Keratinocyte (primary cell): ENCODE measurements at regions not wholly inside any gene's neighbourhood (a gene's known extent, or its start where the extent isn't known, plus 50 kb on each side); places are given as distances from the start of the nearest gene placed in this dataset.

Experiments used
- CTCF ChIP-seq, 3 experiments: IDR thresholded peaks in 1 of 3; conservative IDR thresholded peaks in 1 of 3; optimal IDR thresholded peaks in 1 of 3; 2 replicates in 2 of 3; 3 replicates in 1 of 3; pipeline versions ENCODE3 to v1.5.1; 2011; ENCODE audit warnings: low read length in 3 of 3, mild to moderate bottlenecking in 3 of 3, moderate library complexity in 2 of 3, control low read depth in 1 of 3, inconsistent platforms in 1 of 3; ENCODE audit not compliant: insufficient read depth in 2 of 3; ENCODE audit errors: extremely low read depth in 1 of 3
- EZH2 ChIP-seq: IDR thresholded peaks from one replicate; pipeline ENCODE4 v1.6.1; 2012; ENCODE audit warnings: inconsistent platforms, mild to moderate bottlenecking, low read length, moderate library complexity

- TF ChIP-seq CTCF (optimal IDR thresholded peaks at IDR 0.05 in 1 of 3, IDR thresholded peaks at IDR 0.05 in 1 of 3, conservative IDR thresholded peaks at IDR 0.05 in 1 of 3; ENCODE audit: extremely low read depth in 1 of 3, insufficient read depth in 2 of 3, low read length in 3 of 3), result peak in 1 of 3 experiments; percentile 12
- TF ChIP-seq EZH2, result no peak
Observed at GRCh38 chr11:127789927-127790326, 789.4 kb upstream of the KIRREL3 start.
